Endothelial cell (in vitro differentiated cells): ENCODE measurements at regions not wholly inside any gene's neighbourhood (a gene's known extent, or its start where the extent isn't known, plus 50 kb on each side); places are given as distances from the start of the nearest gene placed in this dataset.
A peak's percentile ranks its signal among the peaks of the same experiment; 100 is the strongest.

Source experiments
- DNase-seq: peaks from one replicate; pipeline ENCODE4 v3.0.0; 2021; ENCODE audit warnings: low spot score
- H3K27ac Mint-ChIP-seq: one replicate; pipeline ENCODE4 v1.8.0; 2021; ENCODE audit warnings: mixed read lengths, inconsistent platforms; ENCODE audit not compliant: unreplicated experiment
- H3K27me3 Mint-ChIP-seq: one replicate; pipeline ENCODE4 v1.8.0; 2021; ENCODE audit warnings: mild to moderate bottlenecking, moderate library complexity, mixed read lengths, inconsistent platforms; ENCODE audit not compliant: unreplicated experiment
- H3K36me3 Mint-ChIP-seq: one replicate; pipeline ENCODE4 v1.8.0; 2021; ENCODE audit warnings: mild to moderate bottlenecking, low read depth, mixed read lengths, inconsistent platforms; ENCODE audit not compliant: unreplicated experiment
- H3K4me1 Mint-ChIP-seq: one replicate; pipeline ENCODE4 v1.8.0; 2021; ENCODE audit warnings: mild to moderate bottlenecking, mixed read lengths, inconsistent platforms; ENCODE audit not compliant: unreplicated experiment
- H3K4me3 Mint-ChIP-seq: one replicate; pipeline ENCODE4 v1.8.0; 2021; ENCODE audit warnings: mild to moderate bottlenecking, mixed read lengths, inconsistent platforms; ENCODE audit not compliant: unreplicated experiment
- H3K9me3 Mint-ChIP-seq: one replicate; pipeline ENCODE4 v1.8.0; 2021; ENCODE audit warnings: mixed read lengths, inconsistent platforms; ENCODE audit not compliant: unreplicated experiment
- CTCF ChIP-seq: fragments of 200-600 bp; sonication (generic); IDR thresholded peaks from one replicate; pipeline ENCODE4 v1.5.0; 2021; ENCODE audit warnings: antibody characterized with exemption; ENCODE audit not compliant: unreplicated experiment

DNA sequence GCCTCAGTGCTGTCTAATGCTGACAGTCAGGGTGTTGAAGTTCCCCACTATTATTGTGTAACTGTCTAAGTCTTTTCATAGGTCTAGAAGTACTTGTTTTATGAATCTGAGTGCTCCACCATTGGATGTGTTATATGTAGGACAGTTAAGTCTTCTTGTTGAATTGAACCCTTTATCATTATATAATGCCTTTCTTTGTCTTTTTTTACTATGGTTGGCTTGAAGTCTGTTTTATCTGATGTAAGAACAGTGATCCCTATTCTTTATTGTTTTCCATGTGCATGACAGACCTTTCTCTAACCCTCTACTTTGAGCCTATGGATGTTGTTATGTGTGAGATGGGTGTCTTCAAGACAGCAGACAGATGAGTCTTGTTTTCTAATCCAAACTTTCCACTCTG, 107.8 kb upstream of the C11orf58 start:
- no peak overlapping the region for H3K4me3 Mint-ChIP-seq
- no peak for TF ChIP-seq CTCF
- H3K9me3 Mint-ChIP-seq, result no peaks in the 10 kb centered on the region

GRCh38 chr11:16618431-16618830, 120.0 kb upstream of the C11orf58 start:
- no peaks in the 10 kb centered on the region for H3K9me3 Mint-ChIP-seq
- peaks cover 2% of the 10 kb centered on the region for H3K27me3 Mint-ChIP-seq
- TF ChIP-seq CTCF, result no peak
- peaks cover 4% of the 10 kb centered on the region for H3K4me1 Mint-ChIP-seq
- DNase-seq, result no peak
- no peaks in the 10 kb centered on the region for H3K36me3 Mint-ChIP-seq
- no peak overlapping the region for H3K4me3 Mint-ChIP-seq
- no peak overlapping the region for H3K27ac Mint-ChIP-seq

More for the DNA sequence above, 107.8 kb upstream of the C11orf58 start:
- H3K36me3 Mint-ChIP-seq, result peaks cover 3% of the 10 kb centered on the region
- H3K4me1 Mint-ChIP-seq, result no peaks in the 10 kb centered on the region
- H3K27me3 Mint-ChIP-seq, result peaks cover 2% of the 10 kb centered on the region
- H3K27ac Mint-ChIP-seq, result no peak overlapping the region
- DNase-seq, result no peak

DNA sequence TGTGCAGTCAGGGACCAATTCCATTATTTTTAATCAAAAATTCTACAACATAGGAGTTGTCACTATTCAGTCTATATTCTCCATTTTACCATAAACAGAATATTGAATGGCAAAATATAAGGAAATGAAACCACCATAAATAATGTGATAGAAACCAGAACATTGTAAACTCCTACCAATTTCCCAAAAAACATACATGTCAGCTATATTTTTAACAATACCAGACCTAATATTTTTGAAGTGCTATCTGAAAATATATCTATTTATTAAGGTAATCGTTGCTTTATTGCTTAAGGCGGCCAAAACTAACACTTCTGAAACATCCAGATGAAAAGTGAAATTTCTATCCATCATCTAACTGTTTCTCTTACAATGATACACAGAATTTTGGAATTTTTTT, 123.0 kb upstream of the C11orf58 start:
- Mint-ChIP-seq H3K4me3 (no peak overlapping the region), H3K9me3 (no peaks in the 10 kb centered on the region), H3K36me3 (no peaks in the 10 kb centered on the region), H3K27me3 (peaks cover 15% of the 10 kb centered on the region), H3K4me1 (peaks cover 28% of the 10 kb centered on the region), H3K27ac (no peak overlapping the region)
- no peak for DNase-seq
- no peak for TF ChIP-seq CTCF

DNA sequence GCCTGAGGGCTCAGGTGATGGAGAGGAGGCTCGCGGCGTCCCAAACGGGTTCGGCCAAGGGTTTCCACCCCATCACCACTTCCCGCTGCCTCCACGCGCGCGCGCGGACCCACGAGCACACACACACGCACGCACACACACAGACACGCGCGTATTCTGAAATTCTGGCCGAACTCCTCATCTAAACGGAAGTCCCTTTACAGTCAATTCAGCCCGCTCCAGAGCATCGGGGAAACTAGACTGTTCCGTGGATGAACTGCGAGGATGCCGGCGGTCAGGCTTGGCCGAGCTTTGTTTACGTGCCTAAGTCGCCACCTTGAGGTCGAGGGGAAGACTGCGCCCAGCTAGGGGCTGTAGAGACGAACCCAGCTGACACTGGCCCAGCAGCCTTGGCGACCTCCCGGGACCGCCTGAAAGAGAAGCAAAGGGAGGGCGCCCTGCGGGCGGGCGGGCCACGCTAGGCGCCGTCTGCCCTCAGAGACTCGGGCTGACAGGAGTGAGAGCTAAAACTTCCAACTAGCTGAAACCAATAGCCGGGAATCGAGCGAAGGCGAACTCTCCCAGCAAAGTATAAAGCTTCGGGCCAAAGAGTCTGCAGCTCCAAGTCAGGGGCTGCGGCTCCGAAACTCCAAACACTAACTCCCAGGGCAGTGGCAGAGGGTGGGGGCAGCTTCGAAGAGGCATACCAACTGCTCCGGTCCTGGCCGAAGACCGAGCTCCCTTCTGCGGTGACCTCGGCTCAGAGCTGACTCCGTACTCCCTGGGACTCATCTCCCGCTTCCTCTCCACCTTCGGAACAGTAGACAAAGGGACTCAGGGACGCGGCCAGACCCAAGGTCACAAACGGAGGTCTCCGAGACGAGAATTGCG, 124.7 kb upstream of the C11orf58 start:
- Mint-ChIP-seq H3K4me1 (peaks cover 35% of the 10 kb centered on the region), H3K4me3 (peak overlapping the region; percentile 89), H3K36me3 (no peaks in the 10 kb centered on the region), H3K27ac (peak overlapping the region; percentile 61), H3K27me3 (peaks cover 15% of the 10 kb centered on the region), H3K9me3 (no peaks in the 10 kb centered on the region)
- DNase-seq, result peak; percentile 94
- peak; percentile 87 for TF ChIP-seq CTCF

GRCh38 chr11:16613262-16613511, 125.3 kb upstream of the C11orf58 start:
- Mint-ChIP-seq H3K36me3 (no peaks in the 10 kb centered on the region), H3K27me3 (peaks cover 15% of the 10 kb centered on the region), H3K27ac (no peak overlapping the region), H3K4me1 (peaks cover 35% of the 10 kb centered on the region), H3K4me3 (peak overlapping the region; percentile 89), H3K9me3 (no peaks in the 10 kb centered on the region)
- DNase-seq, result no peak
- TF ChIP-seq CTCF, result no peak
